Neuronal stem cell (in vitro differentiated cells): ENCODE measurements at regions not wholly inside any gene's neighbourhood (a gene's known extent, or its start where the extent isn't known, plus 50 kb on each side); places are given as distances from the start of the nearest gene placed in this dataset.

ENCODE experiments used
- DNase-seq: peaks from one replicate; pipeline ENCODE4 v3.0.0-alpha.2; 2013; ENCODE audit warnings: low spot score
- H2AFZ ChIP-seq: one replicate; pipeline ENCODE4 v1.6.1; 2013; ENCODE audit warnings: mild to moderate bottlenecking, low read length, inconsistent platforms
- H2AK5ac ChIP-seq: 2 replicates; pipeline ENCODE4 v1.6.1; 2013; ENCODE audit warnings: low read depth, mild to moderate bottlenecking, inconsistent platforms, low read length, moderate library complexity, mixed read lengths
- H2BK120ac ChIP-seq: 2 replicates; pipeline ENCODE4 v1.6.1; 2013; ENCODE audit warnings: low read depth, mild to moderate bottlenecking, inconsistent platforms, low read length, moderate library complexity, mixed read lengths
- H2BK12ac ChIP-seq: one replicate; pipeline ENCODE4 v1.6.1; 2013; ENCODE audit warnings: low read length, inconsistent platforms
- H2BK15ac ChIP-seq: 2 replicates; pipeline ENCODE4 v1.6.1; 2013; ENCODE audit warnings: mild to moderate bottlenecking, low read length, inconsistent platforms, mixed read lengths
- H2BK5ac ChIP-seq: one replicate; pipeline ENCODE4 v1.6.1; 2013; ENCODE audit warnings: inconsistent platforms, mild to moderate bottlenecking, low read length, moderate library complexity
- H3K14ac ChIP-seq: one replicate; pipeline ENCODE4 v1.6.1; 2013; ENCODE audit warnings: low read length, inconsistent platforms
- H3K18ac ChIP-seq: 2 replicates; pipeline ENCODE4 v1.6.1; 2013; ENCODE audit warnings: low read length, inconsistent platforms
- H3K23ac ChIP-seq: 2 replicates; pipeline ENCODE4 v1.6.1; 2013; ENCODE audit warnings: low read depth, mild to moderate bottlenecking, mixed read lengths, low read length, inconsistent platforms; ENCODE audit not compliant: poor library complexity
- H3K27ac ChIP-seq: replicated peaks from 3 replicates; pipeline ENCODE4 v1.5.1; 2013; ENCODE audit warnings: low read length, inconsistent platforms
- H3K27me3 ChIP-seq, 3 experiments: 2 replicates each; pipeline ENCODE4 v1.6.1; 2013; ENCODE audit warnings: low read length in 3 of 3, mild to moderate bottlenecking in 2 of 3, inconsistent platforms in 1 of 3, low read depth in 1 of 3, mixed read lengths in 1 of 3, moderate library complexity in 1 of 3; ENCODE audit not compliant: control insufficient read depth in 3 of 3, insufficient read depth in 3 of 3
- H3K36me3 ChIP-seq, 2 donors: replicated peaks in 1 of 2; 2 replicates each; pipeline ENCODE4 v1.6.1; 2013; ENCODE audit warnings: low read length in 2 of 2; ENCODE audit not compliant: control insufficient read depth in 2 of 2, insufficient read depth in 2 of 2
- H3K4ac ChIP-seq: 2 replicates; pipeline ENCODE4 v1.6.1; 2013; ENCODE audit warnings: inconsistent platforms, mild to moderate bottlenecking, low read length, moderate library complexity
- H3K4me1 ChIP-seq, 2 donors: 1 replicate in 1 of 2; 2 replicates in 1 of 2; pipeline ENCODE4 v1.6.1; 2013; ENCODE audit warnings: low read length in 2 of 2, low read depth in 1 of 2; ENCODE audit not compliant: control insufficient read depth in 2 of 2, insufficient read depth in 1 of 2
- H3K4me2 ChIP-seq: one replicate; pipeline ENCODE4 v1.6.1; 2013; ENCODE audit warnings: mild to moderate bottlenecking, low read length, inconsistent platforms; ENCODE audit not compliant: insufficient read depth, poor library complexity, severe bottlenecking
- H3K4me3 ChIP-seq, 2 donors: 2 replicates each; pipeline ENCODE4 v1.5.1; 2013; ENCODE audit warnings: low read length in 2 of 2, mild to moderate bottlenecking in 2 of 2, inconsistent platforms in 1 of 2, moderate library complexity in 1 of 2
- H3K79me1 ChIP-seq: one replicate; pipeline ENCODE4 v1.6.1; 2013; ENCODE audit warnings: low read depth, mild to moderate bottlenecking, inconsistent platforms, low read length, moderate library complexity
- H3K9ac ChIP-seq: one replicate; pipeline ENCODE4 v1.6.1; 2013; ENCODE audit warnings: mild to moderate bottlenecking, low read depth, low read length, inconsistent platforms; ENCODE audit not compliant: poor library complexity
- H3K9me3 ChIP-seq, 2 donors: replicated peaks in 1 of 2; 2 replicates each; pipeline versions ENCODE3 to v1.6.1; 2013; ENCODE audit warnings: low read length in 2 of 2, mild to moderate bottlenecking in 2 of 2, inconsistent platforms in 1 of 2, low read depth in 1 of 2, mixed read lengths in 1 of 2, moderate library complexity in 1 of 2; ENCODE audit not compliant: control insufficient read depth in 2 of 2, insufficient read depth in 1 of 2
- H4K8ac ChIP-seq: one replicate; pipeline ENCODE4 v1.6.1; 2013; ENCODE audit warnings: low read depth, mild to moderate bottlenecking, inconsistent platforms, low read length, moderate library complexity
- H4K91ac ChIP-seq: one replicate; pipeline ENCODE4 v1.6.1; 2013; ENCODE audit warnings: low read length, low read depth, mild to moderate bottlenecking, inconsistent platforms; ENCODE audit not compliant: poor library complexity
- WGBS, 2 donors: extraction: QIAGEN DNeasy Blood & Tissue Kit; methylation state at CpG; one replicate each; pipeline ENCODE4 v1.1.7; 2013; ENCODE audit warnings: missing lambda C conversion rate in 2 of 2, mixed read lengths in 1 of 2; ENCODE audit not compliant: insufficient read length in 2 of 2, insufficient replicate concordance in 1 of 2; ENCODE audit errors: extremely low coverage in 2 of 2; 5-methylcytosine and 5-hydroxymethylcytosine counted together

GRCh38 chr9:84482607-84483006, 142.0 kb upstream of the SLC28A3 start:
- Histone ChIP-seq H3K4me1 (peaks cover 0 to 7% of the 10 kb centered on the region in 2 donors), H2AK5ac (no peak overlapping the region), H3K9me3 (no peaks in the 10 kb centered on the region), H3K9ac (no peak overlapping the region), H4K91ac (no peak overlapping the region), H2AFZ (no peak overlapping the region), H2BK5ac (no peak overlapping the region), H4K8ac (no peak overlapping the region), H3K79me1 (no peaks in the 10 kb centered on the region), H3K14ac (no peak overlapping the region), H3K27me3 (no peaks in the 10 kb centered on the region), H3K4me2 (no peak overlapping the region), H2BK12ac (no peak overlapping the region), H3K36me3 (no peaks in the 10 kb centered on the region), H2BK15ac (no peak overlapping the region), H3K4ac (no peak overlapping the region), H3K27ac (no peak overlapping the region), H2BK120ac (no peak overlapping the region), H3K18ac (no peak overlapping the region), H3K23ac (no peak overlapping the region), H3K4me3 (no peak overlapping the region)
- WGBS, 2 donors: no CpG with 5 or more reads among the region's 8 CpGs
- DNase-seq: no peak

GRCh38 chr9:84484172-84484571, 143.6 kb upstream of the SLC28A3 start:
- Histone ChIP-seq H3K27me3 (no peaks in the 10 kb centered on the region), H3K9me3 (no peaks in the 10 kb centered on the region), H2BK120ac (no peak overlapping the region)

GRCh38 chr9:84485539-84485938, 145.0 kb upstream of the SLC28A3 start:
- no peak overlapping the region for H3K4me3 ChIP-seq
- no CpG with 5 or more reads among the region's 2 CpGs for WGBS, 2 donors
- H3K18ac ChIP-seq: no peak overlapping the region

More at GRCh38 chr9:84484172-84484571, 143.6 kb upstream of the SLC28A3 start:
- Histone ChIP-seq H2BK5ac (no peak overlapping the region), H3K4ac (no peak overlapping the region), H3K9ac (no peak overlapping the region), H3K4me2 (no peak overlapping the region), H3K79me1 (no peaks in the 10 kb centered on the region), H3K14ac (no peak overlapping the region), H2BK15ac (no peak overlapping the region), H3K18ac (no peak overlapping the region), H3K27ac (no peak overlapping the region), H2AFZ (no peak overlapping the region), H3K23ac (no peak overlapping the region), H2BK12ac (no peak overlapping the region), H3K36me3 (no peaks in the 10 kb centered on the region), H3K4me1 (peaks cover 0 to 7% of the 10 kb centered on the region in 2 donors), H4K8ac (no peak overlapping the region), H2AK5ac (no peak overlapping the region), H4K91ac (no peak overlapping the region), H3K4me3 (no peak overlapping the region)
- WGBS, 2 donors: no CpG with 5 or more reads among the region's 6 CpGs
- DNase-seq: no peak

GRCh38 chr9:84486663-84487062, 146.1 kb upstream of the SLC28A3 start:
- H2BK120ac ChIP-seq: no peak overlapping the region
- H2BK12ac ChIP-seq: no peak overlapping the region
- H3K9ac ChIP-seq: no peak overlapping the region
- H2AK5ac ChIP-seq: no peak overlapping the region
- no peaks in the 10 kb centered on the region for H3K36me3 ChIP-seq
- no CpG with 5 or more reads among the region's 1 CpG for WGBS, 2 donors
- no peak overlapping the region for H2BK5ac ChIP-seq
- no peaks in the 10 kb centered on the region for H3K9me3 ChIP-seq
- H4K8ac ChIP-seq: no peak overlapping the region
- H3K18ac ChIP-seq: no peak overlapping the region
- H4K91ac ChIP-seq: no peak overlapping the region
- no peak for DNase-seq
- H2AFZ ChIP-seq: no peak overlapping the region
- no peak overlapping the region for H3K4me3 ChIP-seq
- H3K4me1 ChIP-seq: peaks cover 0 to 5% of the 10 kb centered on the region in 2 donors
- no peak overlapping the region for H3K23ac ChIP-seq
- no peak overlapping the region for H3K27ac ChIP-seq
- no peak overlapping the region for H2BK15ac ChIP-seq
- no peak overlapping the region for H3K14ac ChIP-seq
- no peak overlapping the region for H3K4me2 ChIP-seq
- H3K27me3 ChIP-seq: no peaks in the 10 kb centered on the region
- H3K79me1 ChIP-seq: no peaks in the 10 kb centered on the region
- no peak overlapping the region for H3K4ac ChIP-seq

More at GRCh38 chr9:84485539-84485938, 145.0 kb upstream of the SLC28A3 start:
- DNase-seq: no peak
- Histone ChIP-seq H3K4ac (no peak overlapping the region), H2BK120ac (no peak overlapping the region), H4K91ac (no peak overlapping the region), H3K79me1 (no peaks in the 10 kb centered on the region), H3K4me2 (no peak overlapping the region), H3K9ac (no peak overlapping the region), H2AK5ac (no peak overlapping the region), H3K4me1 (peaks cover 0 to 7% of the 10 kb centered on the region in 2 donors), H3K23ac (no peak overlapping the region), H4K8ac (no peak overlapping the region), H2AFZ (no peak overlapping the region), H3K27me3 (no peaks in the 10 kb centered on the region), H2BK15ac (no peak overlapping the region), H3K14ac (no peak overlapping the region), H2BK5ac (no peak overlapping the region), H2BK12ac (no peak overlapping the region), H3K36me3 (no peaks in the 10 kb centered on the region), H3K9me3 (no peaks in the 10 kb centered on the region), H3K27ac (no peak overlapping the region)
